Neural progenitor cell (in vitro differentiated cells): ENCODE measurements at regions not wholly inside any gene's neighbourhood (a gene's known extent, or its start where the extent isn't known, plus 50 kb on each side); places are given as distances from the start of the nearest gene placed in this dataset.

Experiments
- CTCF ChIP-seq: fragments of 200-600 bp; sonication (generic); IDR thresholded peaks from 2 replicates; pipeline ENCODE4 v1.5.1; 2017; ENCODE audit warnings: antibody characterized with exemption, mild to moderate bottlenecking
- EZH2 ChIP-seq: fragments of 200-600 bp; sonication (generic); IDR thresholded peaks from 2 replicates; pipeline ENCODE4 v1.6.1; 2017; ENCODE audit warnings: antibody characterized with exemption, mild to moderate bottlenecking, moderate library complexity

- no peak for TF ChIP-seq CTCF
- TF ChIP-seq EZH2: no peak
These were observed 106.2 kb downstream of the PRDM9 start for GRCh38 chr5:23613566-23613965.
